ENCODE measurements at regions not wholly inside any gene's neighbourhood (a gene's known extent, or its start where the extent isn't known, plus 50 kb on each side); places are given as distances from the start of the nearest gene placed in this dataset.

DNA sequence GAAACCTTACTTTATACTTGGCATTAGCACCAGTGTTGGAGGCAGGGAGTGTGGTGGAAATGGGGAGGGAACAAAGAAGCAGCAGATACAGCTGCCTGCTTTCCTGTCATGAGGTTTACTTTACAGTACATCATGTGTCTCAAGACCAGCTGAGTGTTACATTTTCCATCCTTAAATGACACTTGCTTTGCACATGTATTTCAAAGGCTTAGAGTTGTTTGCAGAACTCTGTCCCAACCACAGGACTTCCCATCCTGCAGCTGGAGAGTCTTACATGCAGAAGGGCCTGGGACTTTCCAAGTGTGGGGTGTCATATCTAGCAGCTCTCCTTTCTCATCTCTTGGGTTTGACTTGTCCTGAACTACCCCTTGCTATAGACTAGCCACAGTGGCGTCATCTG lies 395.9 kb downstream of the DHX35 start:
- Histone ChIP-seq H3K27ac (ENCODE audit: low read depth, low read length) (no peak overlapping the region), H3K9me2 (replicated peaks; ENCODE audit: insufficient read depth, low read length) (no peaks in the 10 kb centered on the region), H3F3A (ENCODE audit: insufficient read depth) (no peaks in the 10 kb centered on the region), H3K4me2 (ENCODE audit: low read depth, low read length, poor library complexity, severe bottlenecking) (no peak overlapping the region), H3K9ac (ENCODE audit: low read length) (no peak overlapping the region), H2AFZ (ENCODE audit: low read depth, low read length, severe bottlenecking) (no peak overlapping the region), H3K9me3 (ENCODE audit: insufficient read depth, low read length) (no peaks in the 10 kb centered on the region), H3K27me3 (ENCODE audit: low read length) (no peaks in the 10 kb centered on the region), H3K36me3 (ENCODE audit: low read length) (no peaks in the 10 kb centered on the region), H3K79me2 (ENCODE audit: insufficient read depth, low read length) (no peaks in the 10 kb centered on the region), H4K20me1 (ENCODE audit: low read depth, low read length) (no peaks in the 10 kb centered on the region), H3K4me3 (ENCODE audit: insufficient read depth, low read length, poor library complexity, severe bottlenecking) (no peak overlapping the region)
- no peak for TF ChIP-seq EZH2phosphoT487 (conservative IDR thresholded peaks at IDR 0.05; ENCODE audit: low read length)

DNA sequence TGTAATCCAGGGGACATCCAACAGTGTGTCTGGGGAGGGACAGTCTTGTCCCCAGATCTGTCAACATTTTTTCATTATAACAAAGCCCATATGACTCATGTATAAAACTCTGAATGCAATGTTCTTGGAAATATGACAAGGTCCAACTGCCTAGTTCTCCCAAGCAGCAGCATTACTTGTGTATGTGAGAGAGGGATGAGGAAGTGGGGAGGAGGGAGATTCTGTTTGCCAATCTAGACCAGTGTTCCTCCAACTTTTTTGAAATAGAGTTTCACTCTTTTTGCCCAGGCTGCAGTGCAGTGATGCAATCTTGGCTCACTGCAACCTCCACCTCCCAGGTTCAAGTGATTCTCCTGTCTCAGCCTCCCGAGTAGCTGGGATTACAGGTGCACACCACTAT lies 394.8 kb downstream of the DHX35 start:
- Histone ChIP-seq H3K4me3 (ENCODE audit: insufficient read depth, low read length, poor library complexity, severe bottlenecking) (no peak overlapping the region), H4K20me1 (ENCODE audit: low read depth, low read length) (no peaks in the 10 kb centered on the region), H3F3A (ENCODE audit: insufficient read depth) (no peaks in the 10 kb centered on the region), H3K9ac (ENCODE audit: low read length) (no peak overlapping the region), H2AFZ (ENCODE audit: low read depth, low read length, severe bottlenecking) (no peak overlapping the region), H3K4me2 (ENCODE audit: low read depth, low read length, poor library complexity, severe bottlenecking) (no peak overlapping the region), H3K27ac (ENCODE audit: low read depth, low read length) (no peak overlapping the region), H3K36me3 (ENCODE audit: low read length) (no peaks in the 10 kb centered on the region), H3K9me2 (replicated peaks; ENCODE audit: insufficient read depth, low read length) (no peaks in the 10 kb centered on the region), H3K9me3 (ENCODE audit: insufficient read depth, low read length) (no peaks in the 10 kb centered on the region), H3K79me2 (ENCODE audit: insufficient read depth, low read length) (no peaks in the 10 kb centered on the region), H3K27me3 (ENCODE audit: low read length) (no peaks in the 10 kb centered on the region)
- TF ChIP-seq EZH2phosphoT487 (conservative IDR thresholded peaks at IDR 0.05; ENCODE audit: low read length), result no peak
- TF ChIP-seq CTCF (IDR thresholded peaks at IDR 0.05; ENCODE audit: insufficient read depth, low read length, poor library complexity, severe bottlenecking), result no peak

GRCh38 chr20:39349240-39349639 lies 387.1 kb downstream of the DHX35 start:
- Histone ChIP-seq H3K9me3 (ENCODE audit: insufficient read depth, low read length) (0 out of 2 replicates have a peak, but pooled peaks cover 7% of the 10 kb centered on the region), H3K4me3 (ENCODE audit: insufficient read depth, low read length, poor library complexity, severe bottlenecking) (no peak overlapping the region), H4K20me1 (ENCODE audit: low read depth, low read length) (no peaks in the 10 kb centered on the region), H3K9ac (ENCODE audit: low read length) (no peak overlapping the region), H3K27me3 (ENCODE audit: low read length) (no peaks in the 10 kb centered on the region), H3K9me2 (replicated peaks; ENCODE audit: insufficient read depth, low read length) (no peaks in the 10 kb centered on the region), H2AFZ (ENCODE audit: low read depth, low read length, severe bottlenecking) (no peak overlapping the region), H3K4me2 (ENCODE audit: low read depth, low read length, poor library complexity, severe bottlenecking) (no peak overlapping the region), H3K36me3 (ENCODE audit: low read length) (no peaks in the 10 kb centered on the region; the same call in 1 of the 2 replicates), H3F3A (ENCODE audit: insufficient read depth) (no peaks in the 10 kb centered on the region), H3K79me2 (ENCODE audit: insufficient read depth, low read length) (no peaks in the 10 kb centered on the region), H3K27ac (ENCODE audit: low read depth, low read length) (no peak overlapping the region)
- TF ChIP-seq EZH2phosphoT487 (conservative IDR thresholded peaks at IDR 0.05; ENCODE audit: low read length) (no peak), CTCF (IDR thresholded peaks at IDR 0.05; ENCODE audit: insufficient read depth, low read length, poor library complexity, severe bottlenecking) (no peak)

DNA sequence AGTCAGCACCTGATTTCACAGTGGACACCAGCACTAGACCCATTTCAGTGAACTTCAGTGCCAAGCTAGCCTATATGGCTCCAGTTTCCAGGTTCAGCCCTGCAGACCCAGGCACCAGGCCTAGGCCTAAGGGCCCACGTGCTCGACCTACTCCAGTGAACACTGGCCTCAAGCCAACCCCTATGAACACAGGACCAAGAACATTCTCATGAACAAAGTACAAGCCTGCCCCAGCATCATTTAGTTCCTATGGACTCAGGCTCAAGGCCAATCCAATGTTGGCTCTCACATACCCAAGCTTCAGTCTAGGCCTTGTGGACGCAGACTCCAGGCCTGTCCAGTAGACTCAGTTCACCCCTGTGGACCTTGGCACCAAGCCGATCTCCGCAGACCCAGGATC lies 385.5 kb downstream of the DHX35 start:
- Histone ChIP-seq H3K4me3 (ENCODE audit: insufficient read depth, low read length, poor library complexity, severe bottlenecking) (no peak overlapping the region), H3K9me2 (replicated peaks; ENCODE audit: insufficient read depth, low read length) (no peaks in the 10 kb centered on the region), H3K36me3 (ENCODE audit: low read length) (no peaks in the 10 kb centered on the region; the same call in 1 of the 2 replicates), H3F3A (ENCODE audit: insufficient read depth) (no peaks in the 10 kb centered on the region), H3K9ac (ENCODE audit: low read length) (no peak overlapping the region), H2AFZ (ENCODE audit: low read depth, low read length, severe bottlenecking) (no peak overlapping the region), H3K9me3 (ENCODE audit: insufficient read depth, low read length) (0 out of 2 replicates have a peak, but pooled peaks cover 7% of the 10 kb centered on the region), H3K27me3 (ENCODE audit: low read length) (no peaks in the 10 kb centered on the region), H3K4me2 (ENCODE audit: low read depth, low read length, poor library complexity, severe bottlenecking) (no peak overlapping the region), H4K20me1 (ENCODE audit: low read depth, low read length) (no peaks in the 10 kb centered on the region), H3K79me2 (ENCODE audit: insufficient read depth, low read length) (no peaks in the 10 kb centered on the region), H3K27ac (ENCODE audit: low read depth, low read length) (no peak overlapping the region)
- TF ChIP-seq CTCF (IDR thresholded peaks at IDR 0.05; ENCODE audit: insufficient read depth, low read length, poor library complexity, severe bottlenecking) (no peak), EZH2phosphoT487 (conservative IDR thresholded peaks at IDR 0.05; ENCODE audit: low read length) (no peak)

Measured in SU-DHL-6 (cell line).